PC-3 (cell line): ENCODE measurements at regions not wholly inside any gene's neighbourhood (a gene's known extent, or its start where the extent isn't known, plus 50 kb on each side); places are given as distances from the start of the nearest gene placed in this dataset.

Experiments
- CTCF ChIP-seq: fragments of 300-600 bp; sonication (generic); conservative IDR thresholded peaks from 2 replicates; pipeline ENCODE4 v1.5.1; 2017; ENCODE audit warnings: antibody characterized with exemption, low read depth, mild to moderate bottlenecking, low read length
- EZH2 ChIP-seq: fragments of 300-600 bp; sonication (generic); IDR thresholded peaks from one replicate; pipeline ENCODE4 v1.6.1; 2017; ENCODE audit warnings: antibody characterized with exemption, mild to moderate bottlenecking, low read length; ENCODE audit not compliant: unreplicated experiment

DNA sequence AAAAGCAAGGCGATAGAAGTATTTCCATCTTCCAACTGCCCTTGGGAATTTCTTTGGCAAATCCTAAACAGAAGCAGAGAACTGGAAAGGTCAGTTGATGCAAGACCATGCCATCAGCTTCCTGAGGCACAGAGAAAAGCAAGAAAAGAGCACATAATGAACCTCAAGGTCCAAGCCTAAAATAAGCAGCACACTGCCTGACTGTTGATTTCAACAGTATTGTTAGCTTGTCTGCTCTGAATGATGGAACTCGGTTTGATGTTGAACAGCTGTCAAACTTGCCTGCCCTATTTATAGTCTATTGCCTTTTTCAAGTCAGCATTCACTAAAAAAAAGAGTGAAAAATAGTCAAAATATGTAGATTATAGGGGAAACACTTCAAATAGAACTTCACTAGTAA, 1192.0 kb upstream of the PHF14 start:
- TF ChIP-seq CTCF (no peak), EZH2 (no peak)
